ENCODE measurements at regions not wholly inside any gene's neighbourhood (a gene's known extent, or its start where the extent isn't known, plus 50 kb on each side); places are given as distances from the start of the nearest gene placed in this dataset.
A peak's percentile ranks its signal among the peaks of the same experiment; 100 is the strongest.

DNA sequence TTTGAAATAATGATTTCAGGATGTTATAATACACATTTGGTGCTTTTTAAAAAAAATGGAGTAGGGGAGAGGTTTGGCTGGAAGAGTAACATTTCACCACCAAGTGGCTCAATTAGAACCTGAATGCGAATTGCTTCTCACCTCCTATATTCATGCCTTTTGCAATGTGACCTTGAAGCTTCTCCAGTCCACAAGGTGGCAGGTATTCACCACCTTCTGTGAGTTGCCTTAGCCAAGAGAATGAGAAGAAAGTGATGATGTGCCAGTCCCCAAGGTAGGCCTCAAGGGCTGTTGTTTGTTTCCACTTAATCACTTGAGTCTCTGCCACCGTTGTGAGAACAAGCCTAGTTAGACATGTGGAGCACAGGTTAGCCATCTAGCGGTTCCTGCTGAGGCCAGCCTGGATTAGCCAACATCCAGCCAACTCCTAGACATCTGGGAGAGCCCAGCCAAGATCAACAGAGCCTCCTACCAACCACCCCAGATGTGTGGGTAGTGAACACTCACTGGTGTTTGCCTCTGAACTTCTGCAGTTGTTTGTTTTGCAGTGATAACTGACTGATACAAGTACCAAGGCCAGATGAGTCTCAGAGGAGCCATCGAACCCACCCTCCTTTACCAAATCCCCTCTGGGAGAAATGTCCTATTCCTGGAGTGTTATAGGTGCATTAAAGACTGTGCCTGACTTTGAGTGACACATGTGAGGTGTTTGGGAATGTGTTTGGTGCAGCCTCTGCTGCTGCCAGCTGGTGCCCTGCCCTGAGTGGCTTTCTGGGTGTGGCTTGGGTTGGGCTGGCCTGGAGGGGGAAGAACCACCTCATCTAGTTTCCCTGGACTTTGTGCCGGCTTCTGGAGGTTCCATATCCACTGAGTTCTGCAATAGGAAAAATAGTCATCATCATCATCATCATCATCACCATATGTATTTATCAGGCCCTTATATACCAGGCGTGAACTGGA, 132.5 kb upstream of the RFLNA start:
- peak; percentile 15 for DNase-seq

DNA sequence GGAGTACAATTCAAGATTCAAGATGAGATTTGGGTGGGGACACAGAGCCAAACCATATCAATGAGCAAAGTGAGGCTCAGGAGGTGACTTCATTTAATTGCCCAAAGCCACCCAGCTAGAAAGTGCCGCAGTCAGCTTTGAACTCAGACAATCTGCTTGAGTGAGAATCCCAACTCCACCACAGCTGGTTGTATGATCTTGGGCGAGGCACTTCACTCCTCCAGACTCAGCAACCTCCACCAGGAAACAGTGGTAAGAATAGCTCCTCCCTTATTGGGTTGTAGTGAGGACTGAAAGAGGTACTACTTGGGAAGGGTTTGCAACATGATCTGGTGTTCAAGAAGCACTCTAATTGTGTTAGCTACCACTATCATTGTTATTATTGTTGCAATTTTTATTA, 129.2 kb upstream of the RFLNA start:
- no peak for DNase-seq

DNA sequence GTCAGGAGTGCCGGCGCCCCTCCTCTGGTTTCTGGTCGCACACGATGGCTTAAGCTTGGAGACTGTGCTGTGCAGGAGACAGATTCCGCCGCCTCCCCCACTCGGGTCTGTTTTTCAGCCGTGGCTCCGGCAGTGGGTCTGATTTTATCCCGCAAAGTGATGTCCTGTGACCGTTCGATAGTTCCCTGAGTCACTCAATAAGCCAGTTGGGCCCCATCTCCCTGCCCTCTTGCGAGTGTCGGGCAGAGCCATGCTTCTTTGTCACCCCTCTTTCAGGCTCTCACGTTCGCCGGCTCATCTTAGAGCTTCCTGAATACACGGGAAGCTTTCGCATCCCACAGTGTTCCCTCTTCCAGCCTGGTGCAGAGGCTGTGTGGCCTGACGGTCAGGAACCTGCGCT, 127.8 kb upstream of the RFLNA start:
- DNase-seq: no peak

- DNase-seq: no peak
Measured at GRCh38 chr12:124168016-124168786, 126.7 kb upstream of the RFLNA start.

DNA sequence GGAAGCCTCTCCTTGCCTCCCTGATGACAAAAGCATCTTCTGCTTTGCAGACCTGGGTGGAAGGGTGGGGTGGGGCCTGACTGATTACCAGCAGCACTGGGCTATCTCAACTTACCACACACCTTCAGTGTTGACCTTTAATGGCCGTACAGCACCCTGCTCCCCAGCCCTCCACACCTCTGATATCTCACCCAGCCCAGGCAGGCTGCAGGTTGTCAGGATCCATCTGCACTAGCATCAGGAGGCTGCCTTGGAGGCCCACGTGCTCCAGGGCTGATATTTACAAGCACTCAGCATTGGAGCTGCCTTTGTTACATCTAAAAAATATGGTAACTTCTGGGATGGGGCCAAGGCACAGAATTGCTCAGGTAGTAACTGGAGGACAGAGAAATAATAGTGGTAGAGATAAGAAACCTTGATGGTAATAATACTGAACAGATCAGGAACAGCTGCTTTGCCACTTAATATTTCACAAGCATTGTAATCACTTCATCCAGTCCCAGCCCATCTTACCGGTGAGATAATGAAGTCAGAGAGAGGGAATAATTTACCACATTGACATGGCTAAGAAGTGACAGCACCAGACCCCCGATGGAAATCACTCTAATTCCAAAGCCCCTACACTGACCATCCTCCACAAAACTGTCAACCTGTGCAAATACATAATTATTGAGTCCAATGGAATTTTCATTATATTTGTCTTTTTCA, 125.2 kb upstream of the RFLNA start:
- DNase-seq: no peak

DNA sequence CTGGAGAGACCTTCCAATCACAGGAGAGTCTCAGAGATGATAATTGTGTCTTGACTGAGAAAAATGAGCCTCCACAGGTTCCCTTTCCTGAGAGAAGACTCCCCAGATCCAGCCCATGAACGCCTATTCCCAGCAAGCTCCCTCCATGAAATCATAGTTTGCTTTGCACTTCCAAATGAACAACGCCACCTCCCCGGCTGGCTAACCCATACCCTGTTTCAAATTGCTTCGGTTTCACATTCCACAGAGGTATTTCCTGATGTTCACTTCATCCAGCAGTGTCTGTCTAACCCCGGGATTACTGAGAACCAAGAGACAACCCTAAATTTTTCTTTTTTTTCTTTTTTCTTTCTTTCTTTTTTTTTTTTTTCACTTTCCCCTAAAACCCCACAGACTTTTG, 124.1 kb upstream of the RFLNA start:
- DNase-seq: no peak

- no peak for DNase-seq
Measured at GRCh38 chr12:124171231-124171979, 123.5 kb upstream of the RFLNA start.

DNA sequence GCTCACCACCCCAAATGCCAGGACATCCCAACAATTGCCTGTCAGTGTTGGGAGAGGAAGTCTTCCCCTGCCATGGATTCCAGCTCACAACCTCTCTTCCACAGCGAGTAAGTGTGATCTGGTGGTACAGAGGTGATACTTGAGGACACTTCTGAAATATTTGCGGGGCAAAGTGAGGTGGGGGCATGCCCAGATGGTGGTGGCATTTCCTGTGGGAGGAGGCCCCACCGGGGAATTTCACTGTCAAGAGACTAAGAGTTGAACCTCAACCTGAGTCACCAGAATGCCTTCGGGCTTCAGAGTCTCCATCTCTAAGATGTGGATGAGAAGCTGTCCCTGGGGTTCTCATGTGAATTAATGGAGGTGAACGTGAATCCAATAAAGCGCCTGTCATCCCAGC, 122.3 kb upstream of the RFLNA start:
- DNase-seq: no peak

- DNase-seq: no peak
Measured at GRCh38 chr12:124173692-124174091, 121.2 kb upstream of the RFLNA start.

DNA sequence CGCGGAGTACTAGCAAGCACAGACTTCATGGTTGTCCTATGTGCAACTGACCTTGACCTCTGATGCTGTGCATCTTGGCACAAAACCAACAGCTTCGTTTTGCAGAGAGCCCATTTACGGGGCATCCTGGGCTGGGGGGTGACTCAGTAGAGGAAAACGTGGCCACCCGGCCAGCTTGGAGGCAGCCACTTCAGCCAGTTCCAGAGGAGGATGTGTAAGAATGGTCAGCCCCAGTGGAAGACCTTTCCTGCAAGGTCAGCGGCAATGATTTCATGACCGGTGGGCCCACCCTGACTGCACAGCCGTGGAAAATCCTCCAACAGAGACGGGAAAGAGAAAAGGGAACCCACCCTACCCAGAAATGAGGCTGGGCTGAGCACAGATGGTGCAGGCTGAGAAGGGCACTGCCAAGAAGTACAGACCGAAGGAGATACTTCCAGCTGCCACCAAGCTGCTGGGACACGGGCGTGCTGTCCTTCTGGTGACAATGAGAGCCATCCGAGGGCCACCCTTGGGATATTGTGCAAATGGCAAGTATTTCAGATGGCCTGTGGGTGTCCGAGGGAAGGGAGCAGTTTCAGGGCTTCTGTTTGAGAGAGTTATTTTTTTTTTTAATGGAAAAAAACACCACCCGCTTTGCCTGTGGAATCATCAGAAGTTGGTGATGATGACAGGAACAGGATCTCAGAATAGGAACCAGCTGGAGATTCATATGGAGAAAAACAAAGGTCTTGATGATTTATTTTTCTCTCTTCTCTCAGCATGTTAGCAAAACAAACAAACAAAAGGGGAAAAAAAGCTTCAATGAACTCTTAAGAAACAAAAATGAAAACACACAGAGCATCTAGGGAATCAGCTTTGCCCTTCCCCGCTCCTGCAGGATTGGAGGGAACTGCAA, 120.2 kb upstream of the RFLNA start:
- no peak for DNase-seq

- no peak for DNase-seq
Measured at GRCh38 chr12:124175704-124176103, 119.2 kb upstream of the RFLNA start.

GRCh38 chr12:124177276-124177950, 117.5 kb upstream of the RFLNA start:
- DNase-seq: no peak

DNA sequence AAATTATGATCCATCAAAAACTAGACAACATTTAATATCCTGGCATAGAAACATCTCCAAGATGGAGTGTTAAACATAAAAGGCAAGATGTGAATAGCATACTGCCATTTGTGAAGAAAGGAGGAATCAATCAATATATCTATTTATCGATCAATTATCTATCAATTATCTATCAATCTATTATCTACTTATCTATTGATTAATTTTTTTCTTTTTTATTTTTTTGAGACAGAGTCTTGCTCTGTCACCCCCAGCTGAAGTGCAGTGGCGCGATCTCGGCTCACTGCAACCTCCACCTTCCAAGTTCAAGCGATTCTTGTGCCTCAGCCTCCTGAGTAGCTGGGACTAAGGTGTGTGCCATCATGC, 117.0 kb upstream of the RFLNA start:
- no peak for DNase-seq

DNA sequence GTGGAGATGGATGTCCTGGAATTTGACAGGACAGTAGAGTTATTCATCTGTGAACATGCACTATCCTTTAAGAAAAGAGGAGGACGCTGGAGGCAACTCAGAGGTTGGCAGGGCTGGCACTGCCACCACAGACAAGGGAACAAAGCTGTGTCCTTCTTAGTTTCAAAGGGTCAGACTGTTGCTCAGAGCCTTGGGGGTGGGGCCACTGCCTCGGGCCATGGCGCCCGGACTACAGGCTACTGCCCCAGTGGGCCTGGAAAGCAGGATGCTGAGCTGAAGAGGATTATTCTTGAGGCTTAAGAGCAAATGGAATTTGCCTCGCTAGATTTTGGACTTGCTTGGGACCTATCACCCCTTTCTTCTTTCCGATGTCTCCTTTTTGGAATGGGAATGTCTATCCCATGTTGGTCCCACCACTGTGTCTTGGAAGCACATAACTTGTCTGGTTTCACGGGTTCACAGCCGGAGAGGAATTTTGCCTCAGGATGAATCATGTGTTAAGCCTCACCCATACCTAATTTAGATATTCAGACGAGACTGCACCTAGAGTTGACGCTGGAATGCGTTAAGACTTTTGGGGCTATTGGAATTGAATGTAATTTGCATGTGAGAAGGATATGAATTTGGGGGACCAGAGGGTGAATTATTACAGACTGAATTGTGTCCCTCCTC, 114.8 kb upstream of the RFLNA start:
- no peak for DNase-seq

- no peak for DNase-seq
Measured at GRCh38 chr12:124183172-124183571, 111.7 kb upstream of the RFLNA start.

GRCh38 chr12:124184456-124184855, 110.4 kb upstream of the RFLNA start:
- DNase-seq: no peak

DNA sequence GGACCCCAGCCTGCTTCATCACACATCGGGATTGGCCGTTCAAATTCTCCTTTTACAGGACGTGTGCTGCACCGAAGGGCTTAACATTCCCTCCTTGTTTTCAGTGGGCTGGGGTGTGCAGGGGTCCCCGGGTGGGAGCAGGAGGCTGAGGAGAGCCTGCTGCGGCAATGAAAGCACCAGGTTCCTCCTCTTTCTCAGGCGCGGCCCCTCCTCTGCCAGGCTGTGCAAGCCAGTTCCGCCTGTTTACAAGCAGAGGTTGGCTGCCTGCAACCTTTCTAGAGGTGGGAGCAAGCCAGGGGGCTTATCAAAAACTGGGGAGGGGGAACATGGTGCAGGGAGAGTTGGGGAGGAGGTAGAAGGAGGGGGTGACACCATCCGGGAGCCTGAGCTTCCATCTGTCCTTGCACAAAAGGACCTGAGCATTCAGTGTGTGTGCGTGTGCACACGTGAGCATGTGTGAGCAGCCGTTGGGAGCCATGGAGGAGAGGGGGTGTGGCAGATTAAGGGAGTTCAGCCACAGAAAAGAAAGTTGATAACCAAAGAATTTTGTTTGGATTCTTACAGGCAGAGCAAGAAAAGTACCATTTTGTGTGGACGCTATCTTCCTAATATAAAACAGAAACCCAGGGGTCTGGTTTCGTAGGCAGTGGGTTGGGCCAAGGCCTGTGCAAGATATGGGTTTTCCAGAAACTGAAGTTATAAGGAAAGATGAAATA, 108.8 kb upstream of the RFLNA start:
- DNase-seq: no peak

- no peak for DNase-seq
Measured at GRCh38 chr12:124188084-124188483, 106.8 kb upstream of the RFLNA start.

DNA sequence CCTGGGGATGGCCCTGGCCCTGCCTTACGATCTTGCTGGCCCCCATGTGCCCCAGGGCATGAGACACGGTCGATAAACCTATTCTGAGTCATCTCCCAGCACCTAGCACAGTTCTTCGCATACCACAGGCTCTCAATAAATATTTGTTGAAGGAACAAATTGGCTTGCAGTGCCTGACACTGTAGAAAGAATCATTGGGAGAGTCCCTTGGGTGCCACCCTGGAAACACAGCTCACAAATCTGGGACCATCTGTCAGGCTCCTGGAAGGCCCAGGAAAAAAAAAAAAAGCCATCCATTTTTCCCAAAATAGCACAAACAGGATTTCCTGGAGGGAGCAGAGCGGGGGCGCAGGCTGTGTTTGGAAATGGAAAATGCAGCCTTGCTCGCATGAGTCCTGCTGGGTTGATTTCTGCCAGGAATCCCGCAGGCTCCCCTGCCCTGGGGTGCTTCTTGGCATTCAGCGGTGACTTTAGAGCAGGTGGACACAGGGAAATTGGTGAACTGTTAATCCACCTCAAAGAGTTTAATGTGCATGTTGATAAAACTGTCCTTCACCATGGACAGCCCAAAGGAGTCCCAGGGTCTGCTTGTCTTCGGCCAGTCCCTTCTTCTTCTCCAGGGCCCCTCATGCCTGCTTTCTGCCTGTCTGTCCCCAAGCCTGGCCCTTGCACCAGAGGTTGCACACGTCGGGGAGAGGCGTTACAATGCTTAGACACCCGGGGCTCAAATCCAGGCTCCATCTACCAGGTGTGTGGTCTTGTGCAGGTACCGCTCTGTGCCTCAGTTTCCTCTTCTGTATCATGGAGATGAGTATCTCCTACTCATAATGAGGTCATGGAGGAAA, 106.1 kb upstream of the RFLNA start:
- peak; percentile 97 for DNase-seq

Data from NCI-H146 (cell line).